ENCODE measurements at regions not wholly inside any gene's neighbourhood (a gene's known extent, or its start where the extent isn't known, plus 50 kb on each side); places are given as distances from the start of the nearest gene placed in this dataset.

GRCh38 chr3:74036568-74036967 is 411.8 kb upstream of the PDZRN3 start:
- ChIA-PET CTCF (no interaction called here), POLR2A (no interaction called here)
- Histone ChIP-seq H3K4me3 (ENCODE audit: control insufficient read depth in 1 of 7, extremely low read depth in 1 of 7, insufficient read depth in 4 of 7, low read depth in 2 of 7, low read length in 6 of 7) (no peak overlapping the region), H3K27ac (ENCODE audit: insufficient read depth in 1 of 2, low read depth in 1 of 2, low read length in 2 of 2, poor library complexity in 1 of 2, severe bottlenecking in 2 of 2) (no peak overlapping the region), H3K4me1 (ENCODE audit: control extremely low read depth in 1 of 4, control insufficient read depth in 4 of 4, insufficient read depth in 4 of 4, low read length in 3 of 4) (peaks cover 0 to 4% (median 2%) of the 10 kb centered on the region in 4 experiments), H3K27me3 (replicated peaks in 2 of 5; ENCODE audit: control insufficient read depth in 4 of 5, insufficient read depth in 5 of 5, low read length in 4 of 5) (peaks cover 0 to 2% (median 0%) of the 10 kb centered on the region in 5 experiments), H3K36me3 (ENCODE audit: control insufficient read depth in 4 of 4, insufficient read depth in 4 of 4, low read length in 3 of 4) (no peaks in the 10 kb centered on the region), H3K9me3 (ENCODE audit: control extremely low read depth in 1 of 5, control insufficient read depth in 4 of 5, insufficient read depth in 2 of 5, low read depth in 1 of 5, low read length in 4 of 5) (no peaks in the 10 kb centered on the region)
- 0% methylated on average over 1 of the region's 1 CpG for WGBS (ENCODE audit: insufficient coverage)
- no peak for DNase-seq

GRCh38 chr3:74036102-74036501 is 411.4 kb upstream of the PDZRN3 start:
- WGBS (ENCODE audit: insufficient coverage) = 88% methylated on average over 1 of the region's 3 CpGs
- no peak overlapping the region for H3K4me3 ChIP-seq (ENCODE audit: control insufficient read depth in 1 of 7, extremely low read depth in 1 of 7, insufficient read depth in 4 of 7, low read depth in 2 of 7, low read length in 6 of 7)
- peaks cover 0 to 2% (median 0%) of the 10 kb centered on the region in 5 experiments for H3K27me3 ChIP-seq (replicated peaks in 2 of 5; ENCODE audit: control insufficient read depth in 4 of 5, insufficient read depth in 5 of 5, low read length in 4 of 5)
- H3K4me1 ChIP-seq (ENCODE audit: control extremely low read depth in 1 of 4, control insufficient read depth in 4 of 4, insufficient read depth in 4 of 4, low read length in 3 of 4) = peaks cover 0 to 4% (median 2%) of the 10 kb centered on the region in 4 experiments
- CTCF ChIA-PET = no interaction called here
- H3K9me3 ChIP-seq (ENCODE audit: control extremely low read depth in 1 of 5, control insufficient read depth in 4 of 5, insufficient read depth in 2 of 5, low read depth in 1 of 5, low read length in 4 of 5) = no peaks in the 10 kb centered on the region
- no peaks in the 10 kb centered on the region for H3K36me3 ChIP-seq (ENCODE audit: control insufficient read depth in 4 of 4, insufficient read depth in 4 of 4, low read length in 3 of 4)
- H3K27ac ChIP-seq (ENCODE audit: insufficient read depth in 1 of 2, low read depth in 1 of 2, low read length in 2 of 2, poor library complexity in 1 of 2, severe bottlenecking in 2 of 2) = no peak overlapping the region
- POLR2A ChIA-PET = no interaction called here
- DNase-seq = no peak

GRCh38 chr3:74033806-74034205 is 409.1 kb upstream of the PDZRN3 start:
- H3K4me3 ChIP-seq (ENCODE audit: control insufficient read depth in 1 of 7, extremely low read depth in 1 of 7, insufficient read depth in 4 of 7, low read depth in 2 of 7, low read length in 6 of 7) = no peak overlapping the region
- H3K4me1 ChIP-seq (ENCODE audit: control extremely low read depth in 1 of 4, control insufficient read depth in 4 of 4, insufficient read depth in 4 of 4, low read length in 3 of 4) = no peaks in the 10 kb centered on the region
- ChIA-PET CTCF (no interaction called here), POLR2A (no interaction called here)
- no peaks in the 10 kb centered on the region for H3K36me3 ChIP-seq (ENCODE audit: control insufficient read depth in 4 of 4, insufficient read depth in 4 of 4, low read length in 3 of 4)
- no peak overlapping the region for H3K27ac ChIP-seq (ENCODE audit: insufficient read depth in 1 of 2, low read depth in 1 of 2, low read length in 2 of 2, poor library complexity in 1 of 2, severe bottlenecking in 2 of 2)
- no peak for DNase-seq
- WGBS (ENCODE audit: insufficient coverage) = 95% methylated on average over 2 of the region's 2 CpGs
- no peaks in the 10 kb centered on the region for H3K9me3 ChIP-seq (ENCODE audit: control extremely low read depth in 1 of 5, control insufficient read depth in 4 of 5, insufficient read depth in 2 of 5, low read depth in 1 of 5, low read length in 4 of 5)
- peaks cover 0 to 2% (median 0%) of the 10 kb centered on the region in 5 experiments for H3K27me3 ChIP-seq (replicated peaks in 2 of 5; ENCODE audit: control insufficient read depth in 4 of 5, insufficient read depth in 5 of 5, low read length in 4 of 5)

- no peak overlapping the region for H3K4me3 ChIP-seq (ENCODE audit: control insufficient read depth in 1 of 7, extremely low read depth in 1 of 7, insufficient read depth in 4 of 7, low read depth in 2 of 7, low read length in 6 of 7)
- H3K9me3 ChIP-seq (ENCODE audit: control extremely low read depth in 1 of 5, control insufficient read depth in 4 of 5, insufficient read depth in 2 of 5, low read depth in 1 of 5, low read length in 4 of 5) = no peaks in the 10 kb centered on the region
- no peaks in the 10 kb centered on the region for H3K36me3 ChIP-seq (ENCODE audit: control insufficient read depth in 4 of 4, insufficient read depth in 4 of 4, low read length in 3 of 4)
- ChIA-PET POLR2A (no interaction called here), CTCF (no interaction called here)
- DNase-seq = no peak
- no CpG with 5 or more reads among the region's 2 CpGs for WGBS (ENCODE audit: insufficient coverage)
- peaks cover 0 to 2% (median 0%) of the 10 kb centered on the region in 5 experiments for H3K27me3 ChIP-seq (replicated peaks in 2 of 5; ENCODE audit: control insufficient read depth in 4 of 5, insufficient read depth in 5 of 5, low read length in 4 of 5)
- no peak overlapping the region for H3K27ac ChIP-seq (ENCODE audit: insufficient read depth in 1 of 2, low read depth in 1 of 2, low read length in 2 of 2, poor library complexity in 1 of 2, severe bottlenecking in 2 of 2)
- no peaks in the 10 kb centered on the region for H3K4me1 ChIP-seq (ENCODE audit: control extremely low read depth in 1 of 4, control insufficient read depth in 4 of 4, insufficient read depth in 4 of 4, low read length in 3 of 4)
Observed at GRCh38 chr3:74033381-74033780, 408.6 kb upstream of the PDZRN3 start.

- WGBS (ENCODE audit: insufficient coverage) = 89% methylated on average over 7 of the region's 7 CpGs
- no peak for DNase-seq
- ChIA-PET CTCF (no interaction called here), POLR2A (no interaction called here)
- no peak overlapping the region for H3K27ac ChIP-seq (ENCODE audit: insufficient read depth in 1 of 2, low read depth in 1 of 2, low read length in 2 of 2, poor library complexity in 1 of 2, severe bottlenecking in 2 of 2)
- H3K27me3 ChIP-seq (replicated peaks in 2 of 5; ENCODE audit: control insufficient read depth in 4 of 5, insufficient read depth in 5 of 5, low read length in 4 of 5) = no peaks in the 10 kb centered on the region
- no peaks in the 10 kb centered on the region for H3K9me3 ChIP-seq (ENCODE audit: control extremely low read depth in 1 of 5, control insufficient read depth in 4 of 5, insufficient read depth in 2 of 5, low read depth in 1 of 5, low read length in 4 of 5)
- no peaks in the 10 kb centered on the region for H3K36me3 ChIP-seq (ENCODE audit: control insufficient read depth in 4 of 4, insufficient read depth in 4 of 4, low read length in 3 of 4)
- H3K4me3 ChIP-seq (ENCODE audit: control insufficient read depth in 1 of 7, extremely low read depth in 1 of 7, insufficient read depth in 4 of 7, low read depth in 2 of 7, low read length in 6 of 7) = no peak overlapping the region
- no peaks in the 10 kb centered on the region for H3K4me1 ChIP-seq (ENCODE audit: control extremely low read depth in 1 of 4, control insufficient read depth in 4 of 4, insufficient read depth in 4 of 4, low read length in 3 of 4)
Observed at GRCh38 chr3:74027121-74027520, 402.4 kb upstream of the PDZRN3 start.

- WGBS (ENCODE audit: insufficient coverage) = no CpG with 5 or more reads among the region's 2 CpGs
- ChIA-PET POLR2A (no interaction called here), CTCF (no interaction called here)
- Histone ChIP-seq H3K9me3 (ENCODE audit: control extremely low read depth in 1 of 5, control insufficient read depth in 4 of 5, insufficient read depth in 2 of 5, low read depth in 1 of 5, low read length in 4 of 5) (no peaks in the 10 kb centered on the region), H3K4me3 (ENCODE audit: control insufficient read depth in 1 of 7, extremely low read depth in 1 of 7, insufficient read depth in 4 of 7, low read depth in 2 of 7, low read length in 6 of 7) (no peak overlapping the region), H3K4me1 (ENCODE audit: control extremely low read depth in 1 of 4, control insufficient read depth in 4 of 4, insufficient read depth in 4 of 4, low read length in 3 of 4) (no peaks in the 10 kb centered on the region), H3K27ac (ENCODE audit: insufficient read depth in 1 of 2, low read depth in 1 of 2, low read length in 2 of 2, poor library complexity in 1 of 2, severe bottlenecking in 2 of 2) (no peak overlapping the region), H3K27me3 (replicated peaks in 2 of 5; ENCODE audit: control insufficient read depth in 4 of 5, insufficient read depth in 5 of 5, low read length in 4 of 5) (no peaks in the 10 kb centered on the region), H3K36me3 (ENCODE audit: control insufficient read depth in 4 of 4, insufficient read depth in 4 of 4, low read length in 3 of 4) (no peaks in the 10 kb centered on the region)
- no peak for DNase-seq
Observed at GRCh38 chr3:74023395-74023794, 398.7 kb upstream of the PDZRN3 start.

GRCh38 chr3:74021449-74021848 is 396.7 kb upstream of the PDZRN3 start:
- CTCF ChIA-PET = no interaction called here
- no peaks in the 10 kb centered on the region for H3K4me1 ChIP-seq (ENCODE audit: control extremely low read depth in 1 of 4, control insufficient read depth in 4 of 4, insufficient read depth in 4 of 4, low read length in 3 of 4)
- POLR2A ChIA-PET = no interaction called here
- H3K4me3 ChIP-seq (ENCODE audit: control insufficient read depth in 1 of 7, extremely low read depth in 1 of 7, insufficient read depth in 4 of 7, low read depth in 2 of 7, low read length in 6 of 7) = no peak overlapping the region
- no peaks in the 10 kb centered on the region for H3K27me3 ChIP-seq (replicated peaks in 2 of 5; ENCODE audit: control insufficient read depth in 4 of 5, insufficient read depth in 5 of 5, low read length in 4 of 5)
- no peaks in the 10 kb centered on the region for H3K9me3 ChIP-seq (ENCODE audit: control extremely low read depth in 1 of 5, control insufficient read depth in 4 of 5, insufficient read depth in 2 of 5, low read depth in 1 of 5, low read length in 4 of 5)
- WGBS (ENCODE audit: insufficient coverage) = 80% methylated on average over 1 of the region's 2 CpGs
- DNase-seq = no peak
- H3K36me3 ChIP-seq (ENCODE audit: control insufficient read depth in 4 of 4, insufficient read depth in 4 of 4, low read length in 3 of 4) = no peaks in the 10 kb centered on the region
- H3K27ac ChIP-seq (ENCODE audit: insufficient read depth in 1 of 2, low read depth in 1 of 2, low read length in 2 of 2, poor library complexity in 1 of 2, severe bottlenecking in 2 of 2) = no peak overlapping the region

Data from common myeloid progenitor, CD34-positive (primary cell).